Trophoblast cell (in vitro differentiated cells and primary cell): ENCODE measurements at regions not wholly inside any gene's neighbourhood (a gene's known extent, or its start where the extent isn't known, plus 50 kb on each side); places are given as distances from the start of the nearest gene placed in this dataset.

ENCODE experiments used
- DNase-seq, 2 donors: peaks; one replicate each; pipeline ENCODE4 v3.0.0-alpha.2; 2016
- H2AFZ ChIP-seq: 2 replicates; pipeline ENCODE4 v1.6.1; 2013; ENCODE audit warnings: low read length, moderate library complexity, mild to moderate bottlenecking; ENCODE audit not compliant: insufficient read depth, poor library complexity
- H2AK5ac ChIP-seq: 2 replicates; pipeline ENCODE4 v1.6.1; 2013; ENCODE audit warnings: mild to moderate bottlenecking, low read length
- H2BK120ac ChIP-seq: 2 replicates; pipeline ENCODE4 v1.6.1; 2013; ENCODE audit warnings: low read length, mild to moderate bottlenecking, moderate library complexity; ENCODE audit not compliant: insufficient read depth, poor library complexity
- H2BK12ac ChIP-seq: 2 replicates; pipeline ENCODE4 v1.6.1; 2013; ENCODE audit warnings: mild to moderate bottlenecking, low read length, moderate library complexity
- H2BK5ac ChIP-seq: 2 replicates; pipeline ENCODE4 v1.6.1; 2013; ENCODE audit warnings: low read length, low read depth, moderate library complexity, mild to moderate bottlenecking; ENCODE audit not compliant: poor library complexity
- H3K14ac ChIP-seq: 2 replicates; pipeline ENCODE4 v1.6.1; 2013; ENCODE audit warnings: mild to moderate bottlenecking, low read length
- H3K18ac ChIP-seq: 2 replicates; pipeline ENCODE4 v1.6.1; 2013; ENCODE audit warnings: mild to moderate bottlenecking, low read length
- H3K23ac ChIP-seq: 2 replicates; pipeline ENCODE4 v1.6.1; 2013; ENCODE audit warnings: low read length
- H3K27ac ChIP-seq: 2 replicates; pipeline ENCODE4 v1.5.1; 2013; ENCODE audit warnings: low read depth, mild to moderate bottlenecking, inconsistent platforms, low read length, moderate library complexity
- H3K27me3 ChIP-seq: 2 replicates; pipeline ENCODE4 v1.6.1; 2013; ENCODE audit warnings: inconsistent platforms, mild to moderate bottlenecking, low read length, moderate library complexity; ENCODE audit not compliant: insufficient read depth
- H3K36me3 ChIP-seq, 2 experiments: 1 replicate in 1 of 2; 2 replicates in 1 of 2; pipeline ENCODE4 v1.6.1; 2013; ENCODE audit warnings: low read length in 2 of 2, mild to moderate bottlenecking in 2 of 2, moderate library complexity in 1 of 2; ENCODE audit not compliant: insufficient read depth in 2 of 2, control insufficient read depth in 1 of 2
- H3K4ac ChIP-seq: 2 replicates; pipeline ENCODE4 v1.6.1; 2013; ENCODE audit warnings: low read depth, mild to moderate bottlenecking, low read length, moderate library complexity
- H3K4me1 ChIP-seq, 2 experiments: 1 replicate in 1 of 2; 2 replicates in 1 of 2; pipeline ENCODE4 v1.6.1; 2013; ENCODE audit warnings: low read length in 2 of 2, mild to moderate bottlenecking in 2 of 2, moderate library complexity in 1 of 2; ENCODE audit not compliant: insufficient read depth in 2 of 2, control insufficient read depth in 1 of 2
- H3K4me2 ChIP-seq: 2 replicates; pipeline ENCODE4 v1.6.1; 2013; ENCODE audit warnings: inconsistent platforms, mild to moderate bottlenecking, low read length, moderate library complexity
- H3K4me3 ChIP-seq: 2 replicates; pipeline ENCODE4 v1.5.1; 2013; ENCODE audit warnings: mild to moderate bottlenecking, low read depth, low read length, inconsistent platforms
- H3K79me1 ChIP-seq: one replicate; pipeline ENCODE4 v1.6.1; 2013; ENCODE audit warnings: low read length
- H3K79me2 ChIP-seq: 2 replicates; pipeline ENCODE4 v1.6.1; 2013; ENCODE audit warnings: low read length, mild to moderate bottlenecking; ENCODE audit not compliant: control insufficient read depth, insufficient read depth, poor library complexity
- H3K9ac ChIP-seq: 2 replicates; pipeline ENCODE4 v1.6.1; 2013; ENCODE audit warnings: mild to moderate bottlenecking, low read length
- H3K9me3 ChIP-seq: 2 replicates; pipeline ENCODE4 v1.6.1; 2013; ENCODE audit warnings: low read depth, mild to moderate bottlenecking, control low read depth, inconsistent platforms, low read length; ENCODE audit not compliant: insufficient read depth
- H4K12ac ChIP-seq: 2 replicates; pipeline ENCODE4 v1.6.1; 2013; ENCODE audit warnings: low read depth, mild to moderate bottlenecking, low read length, moderate library complexity
- H4K8ac ChIP-seq: 2 replicates; pipeline ENCODE4 v1.6.1; 2013; ENCODE audit warnings: low read depth, mild to moderate bottlenecking, low read length, moderate library complexity
- H4K91ac ChIP-seq: one replicate; pipeline ENCODE4 v1.6.1; 2013; ENCODE audit warnings: low read depth, mild to moderate bottlenecking, low read length, moderate library complexity
- WGBS: extraction: QIAGEN DNeasy Blood & Tissue Kit; methylation state at CpG from one replicate; pipeline ENCODE4 v1.1.7; 2013; ENCODE audit warnings: missing lambda C conversion rate; ENCODE audit not compliant: insufficient read length, insufficient coverage; ENCODE audit errors: extremely low coverage; 5-methylcytosine and 5-hydroxymethylcytosine counted together

DNA sequence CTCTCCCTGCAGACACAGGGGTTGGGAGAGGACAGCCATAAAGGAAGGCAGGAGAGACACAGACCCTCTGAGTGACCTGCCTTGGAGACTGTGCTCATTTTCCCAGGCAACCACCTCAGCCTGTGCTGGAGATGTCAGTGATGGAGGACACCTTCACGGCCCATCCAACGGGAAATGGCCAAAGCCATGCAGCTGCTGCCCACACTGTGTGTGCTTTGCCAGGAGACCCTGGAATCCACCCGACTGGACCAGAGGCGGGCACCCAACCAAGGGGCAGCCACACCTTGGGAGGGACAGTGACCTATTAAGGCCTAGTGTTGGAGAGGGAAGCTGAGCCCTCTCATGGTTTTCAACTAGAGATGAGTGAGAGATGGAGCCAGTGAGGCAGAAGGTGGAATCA lies 192.5 kb downstream of the SMAD2 start:
- Histone ChIP-seq H3K79me1 (no peaks in the 10 kb centered on the region), H4K12ac (no peak overlapping the region), H2AK5ac (no peak overlapping the region), H4K91ac (no peak overlapping the region), H3K27me3 (no peaks in the 10 kb centered on the region), H3K4ac (no peak overlapping the region), H3K14ac (no peak overlapping the region), H3K79me2 (no peaks in the 10 kb centered on the region), H3K36me3 (no peaks in the 10 kb centered on the region), H2BK12ac (no peak overlapping the region), H2AFZ (no peak overlapping the region), H4K8ac (no peak overlapping the region), H2BK5ac (no peak overlapping the region), H3K23ac (no peak overlapping the region), H3K4me3 (no peak overlapping the region), H3K4me1 (no peaks in the 10 kb centered on the region), H2BK120ac (no peak overlapping the region), H3K9me3 (no peaks in the 10 kb centered on the region), H3K4me2 (no peak overlapping the region), H3K18ac (no peak overlapping the region), H3K27ac (no peak overlapping the region), H3K9ac (no peak overlapping the region)
- no peak for DNase-seq
- WGBS = no CpG with 5 or more reads among the region's 4 CpGs

DNA sequence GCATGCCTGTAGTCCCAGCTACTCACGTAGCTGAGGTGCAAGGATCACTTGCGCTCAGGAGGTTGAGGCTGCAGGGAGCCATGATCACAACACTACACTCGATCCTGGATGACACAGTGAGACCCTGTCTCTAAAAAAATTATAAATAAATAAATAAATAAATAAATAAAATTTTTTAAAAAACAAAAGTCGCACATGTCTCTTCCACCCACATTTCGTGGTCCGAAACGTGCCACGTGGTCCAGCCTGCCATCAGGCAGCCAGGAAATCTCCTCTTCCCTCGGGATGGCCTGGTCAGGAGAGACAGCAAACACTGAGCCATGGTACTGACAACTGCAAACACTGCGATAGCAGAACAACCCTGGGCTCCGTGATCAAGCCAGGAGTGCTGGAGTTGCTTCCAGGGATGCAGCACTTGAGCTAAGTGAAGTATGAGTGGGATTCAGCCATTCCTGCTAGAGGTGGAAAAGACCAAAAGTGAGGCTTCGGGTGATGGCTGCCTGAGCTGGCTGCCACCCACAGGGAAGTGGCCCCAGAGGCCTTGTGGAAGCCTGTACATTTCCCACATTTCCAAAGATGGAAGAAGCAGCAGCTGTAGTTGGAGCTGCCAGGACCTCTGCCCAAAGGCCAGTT lies 193.1 kb downstream of the SMAD2 start:
- Histone ChIP-seq H3K79me1 (no peaks in the 10 kb centered on the region), H3K4me1 (no peaks in the 10 kb centered on the region), H3K27ac (no peak overlapping the region), H3K14ac (no peak overlapping the region), H2BK120ac (no peak overlapping the region), H3K9ac (no peak overlapping the region), H3K36me3 (no peaks in the 10 kb centered on the region), H3K18ac (no peak overlapping the region), H3K23ac (no peak overlapping the region), H4K91ac (no peak overlapping the region), H2AK5ac (no peak overlapping the region), H2BK12ac (no peak overlapping the region), H3K4ac (no peak overlapping the region), H2AFZ (no peak overlapping the region), H3K4me3 (no peak overlapping the region), H3K9me3 (no peaks in the 10 kb centered on the region), H4K12ac (no peak overlapping the region), H3K79me2 (no peaks in the 10 kb centered on the region), H4K8ac (no peak overlapping the region), H3K27me3 (no peaks in the 10 kb centered on the region), H2BK5ac (no peak overlapping the region), H3K4me2 (no peak overlapping the region)
- no CpG with 5 or more reads among the region's 12 CpGs for WGBS
- no peak for DNase-seq

- no peak overlapping the region for H2BK12ac ChIP-seq
- H4K91ac ChIP-seq = no peak overlapping the region
- H2BK5ac ChIP-seq = no peak overlapping the region
- no peak overlapping the region for H3K18ac ChIP-seq
- no peaks in the 10 kb centered on the region for H3K27me3 ChIP-seq
- H3K4ac ChIP-seq = no peak overlapping the region
- no peaks in the 10 kb centered on the region for H3K9me3 ChIP-seq
- H3K4me1 ChIP-seq = no peaks in the 10 kb centered on the region
- H3K9ac ChIP-seq = no peak overlapping the region
- H3K27ac ChIP-seq = no peak overlapping the region
- H4K12ac ChIP-seq = no peak overlapping the region
- no peak overlapping the region for H2AK5ac ChIP-seq
- no peaks in the 10 kb centered on the region for H3K79me2 ChIP-seq
- no CpG with 5 or more reads among the region's 5 CpGs for WGBS
- H3K4me2 ChIP-seq = no peak overlapping the region
- H4K8ac ChIP-seq = no peak overlapping the region
- H2AFZ ChIP-seq = no peak overlapping the region
- H2BK120ac ChIP-seq = no peak overlapping the region
- no peaks in the 10 kb centered on the region for H3K36me3 ChIP-seq
- H3K4me3 ChIP-seq = no peak overlapping the region
- no peak overlapping the region for H3K14ac ChIP-seq
- H3K23ac ChIP-seq = no peak overlapping the region
- H3K79me1 ChIP-seq = no peaks in the 10 kb centered on the region
- no peak for DNase-seq
Measured at GRCh38 chr18:47736376-47737140, 193.9 kb downstream of the SMAD2 start.

DNA sequence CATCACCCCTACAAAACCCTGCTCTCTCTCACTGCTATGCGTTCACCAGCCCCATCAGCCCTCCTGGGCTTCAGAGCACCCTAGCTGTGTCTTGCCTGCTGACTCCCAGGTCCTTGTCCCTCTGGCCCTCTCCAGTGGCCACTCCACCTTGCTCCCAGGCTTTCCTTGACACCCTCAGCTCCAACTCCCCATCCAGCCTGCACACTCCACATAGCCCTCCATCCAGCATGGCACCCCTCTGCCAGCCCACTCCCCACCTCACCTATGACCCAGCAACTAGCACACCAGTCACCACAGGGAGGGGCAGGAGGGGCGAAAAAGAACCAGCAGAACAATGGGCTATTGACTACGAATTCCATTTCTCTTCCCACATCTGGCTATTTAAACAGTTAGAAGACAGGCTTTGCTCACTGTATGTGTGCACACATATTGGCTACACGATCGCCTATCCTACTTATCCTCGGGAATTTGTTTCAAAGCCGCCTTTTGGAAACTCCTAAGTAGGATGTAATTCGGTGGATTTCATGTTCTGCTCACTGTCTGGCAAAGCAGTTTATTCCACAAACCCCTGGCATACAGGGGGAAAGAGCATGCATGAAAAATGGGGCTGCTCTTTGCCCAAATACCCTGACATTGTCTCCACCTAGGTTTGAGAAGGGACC lies 195.3 kb downstream of the SMAD2 start:
- Histone ChIP-seq H4K91ac (no peak overlapping the region), H3K18ac (no peak overlapping the region), H3K79me1 (no peaks in the 10 kb centered on the region), H3K14ac (no peak overlapping the region), H2BK120ac (no peak overlapping the region), H3K4me2 (no peak overlapping the region), H3K4me3 (no peak overlapping the region), H3K79me2 (no peaks in the 10 kb centered on the region), H2AK5ac (no peak overlapping the region), H3K27ac (no peak overlapping the region), H3K36me3 (no peaks in the 10 kb centered on the region), H2BK12ac (no peak overlapping the region), H3K9me3 (no peaks in the 10 kb centered on the region), H2AFZ (no peak overlapping the region), H4K8ac (no peak overlapping the region), H3K27me3 (no peaks in the 10 kb centered on the region), H3K9ac (no peak overlapping the region), H4K12ac (no peak overlapping the region), H3K23ac (no peak overlapping the region), H3K4ac (no peak overlapping the region), H2BK5ac (no peak overlapping the region), H3K4me1 (no peaks in the 10 kb centered on the region)
- WGBS = no CpG with 5 or more reads among the region's 8 CpGs
- no peak for DNase-seq
